ENCODE measurements at regions not wholly inside any gene's neighbourhood (a gene's known extent, or its start where the extent isn't known, plus 50 kb on each side); places are given as distances from the start of the nearest gene placed in this dataset.

- Histone ChIP-seq H3K4me3 (ENCODE audit: insufficient read depth in 1 of 2, low read depth in 1 of 2, low read length in 2 of 2) (no peak overlapping the region), H3K23ac (ENCODE audit: low read length in 2 of 2) (no peak overlapping the region), H2AFZ (ENCODE audit: low read depth, low read length) (no peak overlapping the region), H3K4ac (ENCODE audit: low read depth in 1 of 2, low read length in 2 of 2) (no peak overlapping the region), H2BK15ac (ENCODE audit: low read depth, poor library complexity, severe bottlenecking) (no peak overlapping the region), H2BK5ac (ENCODE audit: low read depth, low read length, poor library complexity, severe bottlenecking) (no peak overlapping the region), H2AK5ac (ENCODE audit: low read length, severe bottlenecking) (no peak overlapping the region), H3K36me3 (ENCODE audit: control insufficient read depth in 1 of 2, insufficient read depth in 2 of 2, low read depth in 1 of 2, low read length in 2 of 2) (no peaks in the 10 kb centered on the region), H3K4me1 (ENCODE audit: control insufficient read depth, insufficient read depth, low read depth, low read length) (no peaks in the 10 kb centered on the region), H3K9me3 (ENCODE audit: control insufficient read depth, low read length) (peaks cover 3% of the 10 kb centered on the region), H2BK120ac (ENCODE audit: low read depth, low read length) (no peak overlapping the region), H3K9ac (ENCODE audit: low read length) (no peak overlapping the region), H2BK12ac (ENCODE audit: low read length in 2 of 2) (no peak overlapping the region), H3K18ac (ENCODE audit: low read depth in 1 of 2, low read length in 2 of 2) (no peak overlapping the region), H3K14ac (ENCODE audit: low read length in 2 of 2) (no peak overlapping the region), H3K4me2 (ENCODE audit: low read length, poor library complexity, severe bottlenecking) (no peak overlapping the region), H4K91ac (ENCODE audit: low read length) (no peak overlapping the region), H3K27me3 (ENCODE audit: control insufficient read depth in 1 of 2, insufficient read depth in 1 of 2, low read length in 2 of 2) (no peaks in the 10 kb centered on the region), H3K27ac (ENCODE audit: low read length, poor library complexity, severe bottlenecking) (no peak overlapping the region), H4K8ac (ENCODE audit: low read length) (no peak overlapping the region), H3K79me1 (replicated peaks; ENCODE audit: low read length, poor library complexity, severe bottlenecking) (no peaks in the 10 kb centered on the region)
- 94% methylated on average over 2 of the region's 2 CpGs for WGBS
- no peak for DNase-seq
Measured at GRCh38 chr7:113308399-113308798, 190.0 kb upstream of the SMIM30 start.

GRCh38 chr7:113307147-113307546 is 188.8 kb upstream of the SMIM30 start:
- H2AFZ ChIP-seq (ENCODE audit: low read depth, low read length), result no peak overlapping the region
- H3K79me1 ChIP-seq (replicated peaks; ENCODE audit: low read length, poor library complexity, severe bottlenecking), result no peaks in the 10 kb centered on the region
- no peak overlapping the region for H2BK5ac ChIP-seq (ENCODE audit: low read depth, low read length, poor library complexity, severe bottlenecking)
- no peak overlapping the region for H3K18ac ChIP-seq (ENCODE audit: low read depth in 1 of 2, low read length in 2 of 2)
- no peak for DNase-seq
- peaks cover 3% of the 10 kb centered on the region for H3K9me3 ChIP-seq (ENCODE audit: control insufficient read depth, low read length)
- H2BK15ac ChIP-seq (ENCODE audit: low read depth, poor library complexity, severe bottlenecking), result no peak overlapping the region
- no peak overlapping the region for H3K27ac ChIP-seq (ENCODE audit: low read length, poor library complexity, severe bottlenecking)
- WGBS, result 10% methylated on average over 2 of the region's 2 CpGs
- no peaks in the 10 kb centered on the region for H3K4me1 ChIP-seq (ENCODE audit: control insufficient read depth, insufficient read depth, low read depth, low read length)
- no peak overlapping the region for H3K4ac ChIP-seq (ENCODE audit: low read depth in 1 of 2, low read length in 2 of 2)
- H3K9ac ChIP-seq (ENCODE audit: low read length), result no peak overlapping the region
- H3K36me3 ChIP-seq (ENCODE audit: control insufficient read depth in 1 of 2, insufficient read depth in 2 of 2, low read depth in 1 of 2, low read length in 2 of 2), result no peaks in the 10 kb centered on the region
- H4K91ac ChIP-seq (ENCODE audit: low read length), result no peak overlapping the region
- no peak overlapping the region for H2BK12ac ChIP-seq (ENCODE audit: low read length in 2 of 2)
- no peak overlapping the region for H3K14ac ChIP-seq (ENCODE audit: low read length in 2 of 2)
- no peak overlapping the region for H2BK120ac ChIP-seq (ENCODE audit: low read depth, low read length)
- no peak overlapping the region for H3K23ac ChIP-seq (ENCODE audit: low read length in 2 of 2)
- no peaks in the 10 kb centered on the region for H3K27me3 ChIP-seq (ENCODE audit: control insufficient read depth in 1 of 2, insufficient read depth in 1 of 2, low read length in 2 of 2)
- no peak overlapping the region for H4K8ac ChIP-seq (ENCODE audit: low read length)
- H2AK5ac ChIP-seq (ENCODE audit: low read length, severe bottlenecking), result no peak overlapping the region
- H3K4me2 ChIP-seq (ENCODE audit: low read length, poor library complexity, severe bottlenecking), result no peak overlapping the region
- H3K4me3 ChIP-seq (ENCODE audit: insufficient read depth in 1 of 2, low read depth in 1 of 2, low read length in 2 of 2), result no peak overlapping the region

- no peaks in the 10 kb centered on the region for H3K36me3 ChIP-seq (ENCODE audit: control insufficient read depth in 1 of 2, insufficient read depth in 2 of 2, low read depth in 1 of 2, low read length in 2 of 2)
- no peaks in the 10 kb centered on the region for H3K79me1 ChIP-seq (replicated peaks; ENCODE audit: low read length, poor library complexity, severe bottlenecking)
- H2BK12ac ChIP-seq (ENCODE audit: low read length in 2 of 2), result no peak overlapping the region
- no peaks in the 10 kb centered on the region for H3K27me3 ChIP-seq (ENCODE audit: control insufficient read depth in 1 of 2, insufficient read depth in 1 of 2, low read length in 2 of 2)
- H3K4me1 ChIP-seq (ENCODE audit: control insufficient read depth, insufficient read depth, low read depth, low read length), result no peaks in the 10 kb centered on the region
- no peak for DNase-seq
- H3K4me3 ChIP-seq (ENCODE audit: insufficient read depth in 1 of 2, low read depth in 1 of 2, low read length in 2 of 2), result no peak overlapping the region
- no peak overlapping the region for H2BK120ac ChIP-seq (ENCODE audit: low read depth, low read length)
- H2BK15ac ChIP-seq (ENCODE audit: low read depth, poor library complexity, severe bottlenecking), result no peak overlapping the region
- peaks cover 3% of the 10 kb centered on the region for H3K9me3 ChIP-seq (ENCODE audit: control insufficient read depth, low read length)
- no peak overlapping the region for H4K8ac ChIP-seq (ENCODE audit: low read length)
- H3K4me2 ChIP-seq (ENCODE audit: low read length, poor library complexity, severe bottlenecking), result no peak overlapping the region
- no peak overlapping the region for H3K23ac ChIP-seq (ENCODE audit: low read length in 2 of 2)
- no peak overlapping the region for H3K18ac ChIP-seq (ENCODE audit: low read depth in 1 of 2, low read length in 2 of 2)
- no peak overlapping the region for H2AK5ac ChIP-seq (ENCODE audit: low read length, severe bottlenecking)
- no peak overlapping the region for H3K14ac ChIP-seq (ENCODE audit: low read length in 2 of 2)
- no peak overlapping the region for H3K9ac ChIP-seq (ENCODE audit: low read length)
- no CpG with 5 or more reads among the region's 2 CpGs for WGBS
- H2AFZ ChIP-seq (ENCODE audit: low read depth, low read length), result no peak overlapping the region
- no peak overlapping the region for H2BK5ac ChIP-seq (ENCODE audit: low read depth, low read length, poor library complexity, severe bottlenecking)
- no peak overlapping the region for H3K27ac ChIP-seq (ENCODE audit: low read length, poor library complexity, severe bottlenecking)
- no peak overlapping the region for H4K91ac ChIP-seq (ENCODE audit: low read length)
- no peak overlapping the region for H3K4ac ChIP-seq (ENCODE audit: low read depth in 1 of 2, low read length in 2 of 2)
Measured at GRCh38 chr7:113306302-113306701, 187.9 kb upstream of the SMIM30 start.

- DNase-seq, result no peak
- H3K4ac ChIP-seq (ENCODE audit: low read depth in 1 of 2, low read length in 2 of 2), result no peak overlapping the region
- no peak overlapping the region for H3K9ac ChIP-seq (ENCODE audit: low read length)
- H3K14ac ChIP-seq (ENCODE audit: low read length in 2 of 2), result no peak overlapping the region
- no peaks in the 10 kb centered on the region for H3K36me3 ChIP-seq (ENCODE audit: control insufficient read depth in 1 of 2, insufficient read depth in 2 of 2, low read depth in 1 of 2, low read length in 2 of 2)
- H3K27ac ChIP-seq (ENCODE audit: low read length, poor library complexity, severe bottlenecking), result no peak overlapping the region
- H2BK120ac ChIP-seq (ENCODE audit: low read depth, low read length), result no peak overlapping the region
- H4K8ac ChIP-seq (ENCODE audit: low read length), result no peak overlapping the region
- H2BK12ac ChIP-seq (ENCODE audit: low read length in 2 of 2), result no peak overlapping the region
- no peaks in the 10 kb centered on the region for H3K27me3 ChIP-seq (ENCODE audit: control insufficient read depth in 1 of 2, insufficient read depth in 1 of 2, low read length in 2 of 2)
- H3K4me2 ChIP-seq (ENCODE audit: low read length, poor library complexity, severe bottlenecking), result no peak overlapping the region
- H2BK5ac ChIP-seq (ENCODE audit: low read depth, low read length, poor library complexity, severe bottlenecking), result no peak overlapping the region
- H3K4me1 ChIP-seq (ENCODE audit: control insufficient read depth, insufficient read depth, low read depth, low read length), result no peaks in the 10 kb centered on the region
- H3K18ac ChIP-seq (ENCODE audit: low read depth in 1 of 2, low read length in 2 of 2), result no peak overlapping the region
- H3K79me1 ChIP-seq (replicated peaks; ENCODE audit: low read length, poor library complexity, severe bottlenecking), result no peaks in the 10 kb centered on the region
- no peak overlapping the region for H3K4me3 ChIP-seq (ENCODE audit: insufficient read depth in 1 of 2, low read depth in 1 of 2, low read length in 2 of 2)
- no peak overlapping the region for H2BK15ac ChIP-seq (ENCODE audit: low read depth, poor library complexity, severe bottlenecking)
- no peak overlapping the region for H4K91ac ChIP-seq (ENCODE audit: low read length)
- H2AFZ ChIP-seq (ENCODE audit: low read depth, low read length), result no peak overlapping the region
- H2AK5ac ChIP-seq (ENCODE audit: low read length, severe bottlenecking), result no peak overlapping the region
- peaks cover 3% of the 10 kb centered on the region for H3K9me3 ChIP-seq (ENCODE audit: control insufficient read depth, low read length)
- H3K23ac ChIP-seq (ENCODE audit: low read length in 2 of 2), result no peak overlapping the region
Measured at GRCh38 chr7:113304104-113304503, 185.8 kb upstream of the SMIM30 start.
